Choroid plexus epithelial cell (primary cell): ENCODE measurements at regions not wholly inside any gene's neighbourhood (a gene's known extent, or its start where the extent isn't known, plus 50 kb on each side); places are given as distances from the start of the nearest gene placed in this dataset.

Experiments
- DNase-seq: peaks from one replicate; pipeline ENCODE4 v3.0.0-alpha.2; 2010; ENCODE audit warnings: low read depth
- H3K4me3 ChIP-seq: 2 replicates; pipeline ENCODE4 v1.5.1; 2011; ENCODE audit warnings: low read depth, mild to moderate bottlenecking, control low read depth, low read length, moderate library complexity
- CTCF ChIP-seq: conservative IDR thresholded peaks from 2 replicates; pipeline ENCODE4 v1.5.1; 2011; ENCODE audit warnings: low read depth, mild to moderate bottlenecking, control low read depth, inconsistent platforms, low read length, moderate library complexity

GRCh38 chr5:85681871-85682270 is 935.9 kb upstream of the COX7C start:
- DNase-seq: no peak
- H3K4me3 ChIP-seq: no peak overlapping the region
- TF ChIP-seq CTCF: no peak

GRCh38 chr5:85684351-85684750 is 933.4 kb upstream of the COX7C start:
- H3K4me3 ChIP-seq: no peak overlapping the region
- DNase-seq: no peak

GRCh38 chr5:85703296-85703695 is 914.4 kb upstream of the COX7C start:
- TF ChIP-seq CTCF: no peak
- no peak overlapping the region for H3K4me3 ChIP-seq
- DNase-seq: no peak

More at GRCh38 chr5:85684351-85684750, 933.4 kb upstream of the COX7C start:
- TF ChIP-seq CTCF: no peak

- no peak overlapping the region for H3K4me3 ChIP-seq
- no peak for TF ChIP-seq CTCF
- no peak for DNase-seq
Observed at GRCh38 chr5:85709728-85710127, 908.0 kb upstream of the COX7C start.

- TF ChIP-seq CTCF: no peak
- no peak overlapping the region for H3K4me3 ChIP-seq
- DNase-seq: no peak
Observed at GRCh38 chr5:85716344-85717202, 901.2 kb upstream of the COX7C start.

- DNase-seq: no peak
- H3K4me3 ChIP-seq: no peak overlapping the region
- TF ChIP-seq CTCF: no peak
Observed at GRCh38 chr5:85717203-85717563, 900.6 kb upstream of the COX7C start.

- DNase-seq: no peak
- no peak for TF ChIP-seq CTCF
- H3K4me3 ChIP-seq: no peak overlapping the region
Observed at GRCh38 chr5:85732185-85732584, 885.6 kb upstream of the COX7C start.
